HCT116 (cell line): ENCODE measurements at regions not wholly inside any gene's neighbourhood (a gene's known extent, or its start where the extent isn't known, plus 50 kb on each side); places are given as distances from the start of the nearest gene placed in this dataset.

Source experiments
- ATF3 ChIP-seq: IDR thresholded peaks from 2 replicates; pipeline ENCODE4 v1.6.1; 2012
- EZH2 ChIP-seq: fragments of 200-600 bp; sonication (generic); IDR thresholded peaks from 2 replicates; pipeline ENCODE4 v1.6.1; 2017; ENCODE audit warnings: antibody characterized with exemption, mixed run types
- JUND ChIP-seq: IDR thresholded peaks from 2 replicates; pipeline ENCODE4 v1.6.1; 2012
- POLR2A ChIP-seq: IDR thresholded peaks from 2 replicates; pipeline ENCODE4 v1.7.0; 2011; ENCODE audit warnings: borderline replicate concordance; ENCODE audit not compliant: insufficient read depth, insufficient read length; ENCODE audit errors: extremely low read depth
- TCF7L2 ChIP-seq: IDR thresholded peaks from 2 replicates; pipeline ENCODE4 v1.7.0; 2011; ENCODE audit warnings: borderline replicate concordance, inconsistent platforms; ENCODE audit not compliant: insufficient read depth, insufficient read length; ENCODE audit errors: extremely low read depth
- YY1 ChIP-seq: IDR thresholded peaks from 2 replicates; pipeline ENCODE4 v1.6.1; 2011; ENCODE audit warnings: low read length, low read depth, moderate library complexity, mild to moderate bottlenecking; ENCODE audit not compliant: insufficient replicate concordance; ENCODE audit errors: extremely low read depth
- ZBTB33 ChIP-seq: IDR thresholded peaks from 2 replicates; pipeline ENCODE4 v1.6.1; 2011; ENCODE audit warnings: mild to moderate bottlenecking, low read length, moderate library complexity; ENCODE audit not compliant: insufficient replicate concordance; ENCODE audit errors: extremely low read depth
- TF ChIP-seq, protein P1 (sequence below), 3 experiments: fragments of 200-600 bp in 1 of 3; sonication (generic) in 1 of 3; IDR thresholded peaks in 2 of 3; conservative IDR thresholded peaks in 1 of 3; 2 replicates each; pipeline ENCODE4 v1.5.1; 2012 to 2017; ENCODE audit warnings: low read depth in 2 of 3, low read length in 2 of 3, antibody characterized with exemption in 1 of 3, borderline replicate concordance in 1 of 3, control low read depth in 1 of 3, mild to moderate bottlenecking in 1 of 3, mixed read lengths in 1 of 3, mixed run types in 1 of 3, moderate library complexity in 1 of 3; ENCODE audit not compliant: insufficient read depth in 1 of 3

GRCh38 chr18:38368246-38368645, 802.6 kb upstream of the CELF4 start:
- TF ChIP-seq, protein P1, sequence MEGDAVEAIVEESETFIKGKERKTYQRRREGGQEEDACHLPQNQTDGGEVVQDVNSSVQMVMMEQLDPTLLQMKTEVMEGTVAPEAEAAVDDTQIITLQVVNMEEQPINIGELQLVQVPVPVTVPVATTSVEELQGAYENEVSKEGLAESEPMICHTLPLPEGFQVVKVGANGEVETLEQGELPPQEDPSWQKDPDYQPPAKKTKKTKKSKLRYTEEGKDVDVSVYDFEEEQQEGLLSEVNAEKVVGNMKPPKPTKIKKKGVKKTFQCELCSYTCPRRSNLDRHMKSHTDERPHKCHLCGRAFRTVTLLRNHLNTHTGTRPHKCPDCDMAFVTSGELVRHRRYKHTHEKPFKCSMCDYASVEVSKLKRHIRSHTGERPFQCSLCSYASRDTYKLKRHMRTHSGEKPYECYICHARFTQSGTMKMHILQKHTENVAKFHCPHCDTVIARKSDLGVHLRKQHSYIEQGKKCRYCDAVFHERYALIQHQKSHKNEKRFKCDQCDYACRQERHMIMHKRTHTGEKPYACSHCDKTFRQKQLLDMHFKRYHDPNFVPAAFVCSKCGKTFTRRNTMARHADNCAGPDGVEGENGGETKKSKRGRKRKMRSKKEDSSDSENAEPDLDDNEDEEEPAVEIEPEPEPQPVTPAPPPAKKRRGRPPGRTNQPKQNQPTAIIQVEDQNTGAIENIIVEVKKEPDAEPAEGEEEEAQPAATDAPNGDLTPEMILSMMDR (IDR thresholded peaks at IDR 0.05 in 2 of 3, conservative IDR thresholded peaks at IDR 0.05 in 1 of 3; ENCODE audit: borderline replicate concordance in 1 of 3, insufficient read depth in 1 of 3, low read depth in 2 of 3, low read length in 2 of 3) = no peak
- TF ChIP-seq EZH2 (no peak), POLR2A (no peak), JUND (no peak), ATF3 (no peak), YY1 (no peak), ZBTB33 (no peak), TCF7L2 (no peak)
